Activated T-helper 1 cell treated with anti-CD3 and anti-CD28 coated beads, Interleukin-12 subunit alpha, Interleukin-12 subunit beta, Interleukin-2, Interleukin-4 antibody, amounts not matched to agents 30 ng/mL and 10 ng/mL and 1 ng/mL, durations not matched to agents 14 hours and 24 hours and 36 hours (primary cell): ENCODE measurements at regions not wholly inside any gene's neighbourhood (a gene's known extent, or its start where the extent isn't known, plus 50 kb on each side); places are given as distances from the start of the nearest gene placed in this dataset.
"Not testable (repeated sequence)": the region's sequence is repeated elsewhere in the genome, so short reads cannot be mapped to it uniquely, and the experiment has no call there.

ENCODE experiments used
- DNase-seq: peaks from one replicate; pipeline ENCODE4 v3.0.0; 2021; ENCODE audit warnings: low spot score
- H3K27ac Mint-ChIP-seq: one replicate; pipeline ENCODE4 v1.8.0; 2021; ENCODE audit warnings: mild to moderate bottlenecking, mixed read lengths
- H3K27me3 Mint-ChIP-seq: one replicate; pipeline ENCODE4 v1.8.0; 2022; ENCODE audit warnings: mild to moderate bottlenecking, moderate library complexity, mixed read lengths; ENCODE audit not compliant: insufficient read depth
- H3K36me3 Mint-ChIP-seq: one replicate; pipeline ENCODE4 v1.8.0; 2021; ENCODE audit warnings: low read depth, mixed read lengths
- H3K4me1 Mint-ChIP-seq: one replicate; pipeline ENCODE4 v1.8.0; 2021; ENCODE audit warnings: low read depth, mixed read lengths
- H3K4me3 Mint-ChIP-seq: one replicate; pipeline ENCODE4 v1.8.0; 2021; ENCODE audit warnings: mild to moderate bottlenecking, moderate library complexity, mixed read lengths
- H3K9me3 Mint-ChIP-seq: one replicate; pipeline ENCODE4 v1.8.0; 2021; ENCODE audit warnings: mixed read lengths
- intact Hi-C: fragments of 100-400 bp; cut with micrococcal nuclease; formaldehyde crosslinking; loops from one replicate; pipeline ENCODE4 v1.15.1; 2024

DNA sequence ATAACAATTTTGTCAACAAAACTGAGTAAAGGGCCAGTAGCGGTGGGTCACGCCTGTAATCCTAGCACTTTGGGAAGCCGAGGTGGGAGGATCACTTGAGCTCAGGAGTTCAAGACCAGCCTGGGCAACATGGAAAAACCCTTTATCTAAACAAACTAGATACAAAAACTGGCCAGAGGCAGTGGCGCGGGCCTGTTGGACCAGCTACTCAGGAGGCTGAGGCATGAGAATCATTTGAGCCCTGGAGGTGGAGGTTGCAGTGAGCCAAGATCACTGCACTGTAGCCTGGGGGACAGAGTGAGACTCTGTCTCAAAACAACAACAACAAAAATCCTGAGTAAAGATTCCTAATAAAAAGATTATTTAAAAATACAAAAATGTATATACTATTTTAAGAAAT is 583.1 kb downstream of the KCNJ2 start:
- H3K4me3 Mint-ChIP-seq, intact Hi-C loops, H3K4me1 Mint-ChIP-seq, DNase-seq, H3K36me3 Mint-ChIP-seq, H3K9me3 Mint-ChIP-seq, H3K27ac Mint-ChIP-seq, H3K27me3 Mint-ChIP-seq: not testable (repeated sequence)

DNA sequence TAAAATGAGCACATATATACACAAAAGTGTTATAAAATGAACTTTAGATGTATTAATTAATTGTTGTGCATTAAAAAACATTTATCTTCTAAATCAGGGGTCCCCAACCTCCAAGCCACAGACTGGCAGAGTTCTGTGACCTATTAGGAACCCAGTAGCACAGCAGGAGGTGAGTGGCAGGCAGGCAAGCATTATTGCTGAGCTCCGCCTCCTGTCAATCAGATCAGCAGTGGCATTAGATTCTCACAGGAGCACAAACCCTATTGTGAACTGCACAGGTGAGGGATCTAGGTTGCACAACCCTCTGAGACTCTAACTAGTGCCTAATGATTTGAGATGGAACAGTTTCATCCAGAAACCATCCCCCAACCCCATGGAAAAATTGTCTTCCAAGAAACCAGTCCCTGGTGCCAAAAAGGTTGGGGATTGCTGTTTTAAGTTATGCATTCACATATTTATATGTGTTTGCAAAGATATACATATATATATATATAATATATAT is 583.7 kb downstream of the KCNJ2 start:
- intact Hi-C loops = no loop called here
- no peaks in the 10 kb centered on the region for H3K9me3 Mint-ChIP-seq
- H3K4me1 Mint-ChIP-seq = no peaks in the 10 kb centered on the region

DNA sequence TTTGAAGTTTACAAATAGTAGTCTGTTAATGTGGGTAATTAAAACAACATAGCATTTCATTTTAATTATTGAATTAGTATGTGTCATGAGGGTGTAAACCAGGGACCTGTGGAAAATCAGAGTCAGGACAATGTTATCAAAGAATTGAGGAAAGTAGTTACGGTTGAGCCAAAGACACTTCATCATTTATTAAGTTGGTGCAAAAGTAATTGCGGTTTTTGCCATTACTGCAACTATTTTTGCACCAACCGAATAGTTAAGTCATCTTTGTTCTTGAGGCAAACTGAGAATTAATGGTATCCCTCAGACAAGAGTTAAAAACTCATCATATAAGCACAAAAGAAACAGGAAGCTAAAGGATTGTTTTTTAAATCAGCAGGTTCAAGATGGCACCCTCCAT is 593.7 kb downstream of the KCNJ2 start:
- Mint-ChIP-seq H3K4me3 (no peak overlapping the region), H3K27ac (no peak overlapping the region), H3K27me3 (no peaks in the 10 kb centered on the region), H3K36me3 (no peaks in the 10 kb centered on the region), H3K9me3 (no peaks in the 10 kb centered on the region), H3K4me1 (no peaks in the 10 kb centered on the region)
- intact Hi-C loops = no loop called here
- no peak for DNase-seq

More for the DNA sequence above, 583.7 kb downstream of the KCNJ2 start:
- Mint-ChIP-seq H3K27me3 (no peaks in the 10 kb centered on the region), H3K36me3 (no peaks in the 10 kb centered on the region), H3K27ac (no peak overlapping the region), H3K4me3 (no peak overlapping the region)
- no peak for DNase-seq

DNA sequence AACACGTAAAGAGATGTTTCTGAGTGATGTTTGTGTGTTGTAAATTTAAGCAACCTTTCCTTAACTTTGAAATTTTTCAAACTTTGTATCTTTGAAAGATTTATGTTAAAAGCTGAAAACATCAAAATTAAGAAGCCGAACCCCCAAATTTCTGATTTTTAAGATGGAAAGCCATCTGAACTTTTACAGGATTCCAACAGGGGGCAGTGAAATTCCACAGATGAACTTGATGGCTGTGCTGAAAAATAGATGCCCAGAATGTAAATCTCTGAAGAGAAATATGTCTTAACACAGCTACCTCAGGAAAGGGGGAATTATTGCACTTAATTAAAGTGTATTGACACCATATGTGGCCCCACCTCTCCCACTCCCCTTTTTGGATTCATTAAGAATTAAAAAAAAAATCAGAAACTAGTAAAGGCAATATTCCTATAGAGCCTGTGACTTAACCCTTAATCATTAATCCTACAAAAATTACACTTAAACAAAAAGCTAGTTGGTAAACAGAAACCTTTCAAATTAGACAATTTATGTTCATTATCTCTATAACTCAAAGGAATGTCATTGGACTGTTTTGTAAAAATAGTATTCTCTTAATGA is 597.9 kb downstream of the KCNJ2 start:
- intact Hi-C loops = no loop called here
- H3K4me3 Mint-ChIP-seq = no peak overlapping the region
- DNase-seq = no peak
- no peak overlapping the region for H3K27ac Mint-ChIP-seq
- H3K27me3 Mint-ChIP-seq = no peaks in the 10 kb centered on the region
- no peaks in the 10 kb centered on the region for H3K4me1 Mint-ChIP-seq
- no peaks in the 10 kb centered on the region for H3K9me3 Mint-ChIP-seq
- no peaks in the 10 kb centered on the region for H3K36me3 Mint-ChIP-seq

DNA sequence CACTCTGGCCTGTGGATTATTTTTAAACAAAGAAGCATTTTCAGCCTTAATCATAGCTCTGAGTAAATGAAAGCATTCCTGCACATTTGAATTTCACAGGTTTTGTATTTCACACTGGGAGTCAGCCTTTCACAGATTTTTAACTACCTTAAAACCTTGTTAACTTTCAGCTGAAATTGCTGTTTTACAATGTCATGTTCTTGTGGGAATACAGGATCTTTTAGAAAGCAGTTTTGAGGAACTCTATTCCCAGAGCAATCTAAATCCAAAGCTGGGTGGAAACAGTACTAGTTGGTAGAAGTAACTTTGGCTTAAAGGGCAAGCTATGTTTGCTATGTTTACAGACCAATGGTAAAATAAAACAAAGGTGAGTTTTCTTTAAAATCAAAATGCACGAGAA is 600.6 kb downstream of the KCNJ2 start:
- H3K27ac Mint-ChIP-seq = no peak overlapping the region
- no peaks in the 10 kb centered on the region for H3K4me1 Mint-ChIP-seq
- no peaks in the 10 kb centered on the region for H3K9me3 Mint-ChIP-seq
- DNase-seq = no peak
- no peaks in the 10 kb centered on the region for H3K27me3 Mint-ChIP-seq
- intact Hi-C loops = no loop called here
- H3K36me3 Mint-ChIP-seq = no peaks in the 10 kb centered on the region
- H3K4me3 Mint-ChIP-seq = no peak overlapping the region

DNA sequence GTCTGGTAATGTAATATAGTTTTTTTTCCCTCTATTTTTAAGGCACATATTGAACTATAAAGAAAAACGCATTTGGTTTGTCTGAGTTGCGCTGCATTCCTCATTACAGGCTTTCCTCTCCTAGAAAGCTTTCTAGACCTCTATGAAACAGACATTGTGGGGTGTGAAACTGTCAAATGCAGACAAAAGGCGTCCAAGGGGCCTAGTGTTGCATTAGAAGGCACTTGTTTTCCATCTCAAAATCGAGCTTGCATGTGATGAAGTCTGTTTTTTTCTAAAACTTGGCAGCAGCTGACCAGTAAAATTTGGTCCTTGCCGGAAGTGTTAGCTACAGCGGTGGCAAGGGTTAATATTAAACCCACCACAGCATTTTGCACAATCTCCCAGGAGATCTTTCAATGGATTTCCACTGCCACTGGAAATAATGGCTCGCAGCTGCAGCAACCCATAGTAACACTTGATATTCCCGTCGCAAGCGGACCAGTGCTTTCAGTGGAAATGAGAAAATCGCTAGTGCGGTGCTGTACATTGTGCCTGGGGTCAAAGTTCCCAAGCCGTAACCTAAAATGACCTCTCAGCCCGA is 602.6 kb downstream of the KCNJ2 start:
- Mint-ChIP-seq H3K27me3 (no peaks in the 10 kb centered on the region), H3K4me1 (no peaks in the 10 kb centered on the region), H3K4me3 (no peak overlapping the region), H3K36me3 (no peaks in the 10 kb centered on the region), H3K27ac (no peak overlapping the region), H3K9me3 (no peaks in the 10 kb centered on the region)
- intact Hi-C loops = no loop called here
- DNase-seq = no peak

DNA sequence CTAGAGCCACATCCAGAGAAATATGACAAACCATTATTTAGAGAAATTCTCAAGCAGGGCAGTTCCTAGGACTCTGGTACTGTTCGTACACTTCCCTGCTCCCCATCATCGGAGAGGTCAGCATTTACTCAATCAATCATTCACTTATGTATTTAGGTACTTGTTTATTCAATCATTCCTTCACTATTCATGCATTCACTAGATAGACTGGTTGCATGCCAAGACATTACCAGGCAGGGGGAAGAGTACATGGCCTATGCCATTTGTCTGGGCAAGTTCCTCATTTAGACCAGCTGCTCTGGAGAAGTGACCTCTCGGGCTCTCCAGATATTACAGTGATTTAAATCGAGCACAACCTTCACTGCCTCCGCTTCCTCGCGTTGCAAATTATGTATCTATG is 603.4 kb downstream of the KCNJ2 start:
- H3K4me3 Mint-ChIP-seq = no peak overlapping the region
- no peaks in the 10 kb centered on the region for H3K36me3 Mint-ChIP-seq

DNA sequence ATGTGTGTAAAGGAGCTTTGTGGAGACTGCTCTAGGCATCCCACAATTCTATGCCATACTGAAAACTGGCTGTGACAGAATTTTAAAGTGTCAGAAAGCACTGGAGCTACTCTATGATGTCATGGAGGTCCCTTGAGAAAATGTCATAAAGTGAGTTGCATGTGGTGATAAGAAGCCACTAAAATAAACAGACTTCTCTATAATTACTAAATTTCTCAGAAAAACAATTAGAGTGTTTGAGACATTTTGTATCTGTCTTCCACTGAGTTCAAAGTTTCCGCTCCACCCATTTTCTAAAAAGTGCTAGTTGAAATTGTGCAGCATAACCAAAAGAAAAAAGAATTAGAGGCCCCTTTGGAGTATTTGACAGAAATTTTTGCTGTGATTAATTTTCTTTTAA is 603.9 kb downstream of the KCNJ2 start:
- Mint-ChIP-seq H3K27ac (no peak overlapping the region), H3K27me3 (no peaks in the 10 kb centered on the region), H3K36me3 (no peaks in the 10 kb centered on the region), H3K4me3 (no peak overlapping the region), H3K4me1 (no peaks in the 10 kb centered on the region), H3K9me3 (no peaks in the 10 kb centered on the region)
- DNase-seq = no peak
- intact Hi-C loops = no loop called here

More for the DNA sequence above, 603.4 kb downstream of the KCNJ2 start:
- Mint-ChIP-seq H3K27me3 (no peaks in the 10 kb centered on the region), H3K27ac (no peak overlapping the region), H3K4me1 (no peaks in the 10 kb centered on the region), H3K9me3 (no peaks in the 10 kb centered on the region)
- no peak for DNase-seq
- intact Hi-C loops = no loop called here

DNA sequence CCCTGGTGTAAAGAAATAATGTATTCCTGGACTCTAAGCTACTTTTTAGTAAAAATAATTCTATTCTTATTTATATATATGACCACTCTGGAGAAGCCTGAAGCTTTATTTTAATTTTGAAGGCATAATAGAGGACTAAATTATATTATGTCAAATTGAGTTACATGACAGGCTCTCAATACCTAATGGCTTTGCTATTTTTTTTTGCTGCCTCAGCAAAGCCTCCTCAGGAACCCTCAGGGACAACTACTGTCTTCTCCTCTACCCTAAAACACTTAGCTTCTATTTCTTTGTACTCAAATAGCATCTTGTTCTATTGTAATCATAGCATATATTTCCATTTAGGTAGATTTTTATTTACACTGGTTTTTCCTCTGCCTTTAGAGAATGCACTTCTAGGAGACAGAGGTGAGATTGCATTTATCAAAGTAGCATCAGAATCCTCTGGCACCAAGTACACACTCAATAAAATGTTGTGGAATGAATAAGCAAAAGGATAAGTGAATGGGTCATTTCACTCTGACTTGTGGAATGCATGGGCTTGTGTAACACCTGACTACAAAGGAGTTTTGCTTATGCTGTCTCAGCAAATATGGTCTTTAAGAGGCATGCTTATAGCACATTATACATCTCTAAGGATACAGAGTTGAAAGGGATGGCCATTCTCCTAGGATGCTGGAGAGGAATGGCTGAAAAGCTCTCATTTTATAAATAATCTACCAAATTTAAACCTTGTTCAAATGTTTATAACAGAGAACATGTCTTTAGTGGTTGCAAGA is 605.2 kb downstream of the KCNJ2 start:
- DNase-seq = no peak
- no peaks in the 10 kb centered on the region for H3K27me3 Mint-ChIP-seq
- no peaks in the 10 kb centered on the region for H3K9me3 Mint-ChIP-seq
- intact Hi-C loops = no loop called here
- no peaks in the 10 kb centered on the region for H3K36me3 Mint-ChIP-seq
- no peak overlapping the region for H3K27ac Mint-ChIP-seq
- no peak overlapping the region for H3K4me3 Mint-ChIP-seq
- H3K4me1 Mint-ChIP-seq = no peaks in the 10 kb centered on the region

DNA sequence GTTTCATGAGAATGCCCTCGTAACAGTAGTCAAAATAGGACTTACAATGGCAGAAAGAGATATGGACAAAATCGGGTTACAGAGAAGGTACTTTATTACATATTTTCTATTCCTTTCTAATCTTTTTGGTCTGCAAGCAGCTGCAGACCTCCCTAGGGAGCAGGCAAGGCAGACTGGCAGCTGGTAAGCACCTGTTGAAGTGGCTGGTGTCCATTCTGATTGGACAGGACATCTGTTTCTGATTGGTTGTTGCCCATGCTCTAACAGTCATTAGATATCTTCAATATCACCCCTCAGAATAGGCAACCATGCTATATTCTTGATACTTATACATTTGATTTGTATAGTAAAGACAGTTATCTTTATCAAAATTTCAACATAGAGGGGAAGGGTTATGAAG is 606.3 kb downstream of the KCNJ2 start:
- H3K27ac Mint-ChIP-seq = no peak overlapping the region
- H3K4me1 Mint-ChIP-seq = no peaks in the 10 kb centered on the region
- no peaks in the 10 kb centered on the region for H3K27me3 Mint-ChIP-seq
- H3K9me3 Mint-ChIP-seq = no peaks in the 10 kb centered on the region
- intact Hi-C loops = no loop called here
- DNase-seq = no peak
- no peak overlapping the region for H3K4me3 Mint-ChIP-seq
- H3K36me3 Mint-ChIP-seq = no peaks in the 10 kb centered on the region

DNA sequence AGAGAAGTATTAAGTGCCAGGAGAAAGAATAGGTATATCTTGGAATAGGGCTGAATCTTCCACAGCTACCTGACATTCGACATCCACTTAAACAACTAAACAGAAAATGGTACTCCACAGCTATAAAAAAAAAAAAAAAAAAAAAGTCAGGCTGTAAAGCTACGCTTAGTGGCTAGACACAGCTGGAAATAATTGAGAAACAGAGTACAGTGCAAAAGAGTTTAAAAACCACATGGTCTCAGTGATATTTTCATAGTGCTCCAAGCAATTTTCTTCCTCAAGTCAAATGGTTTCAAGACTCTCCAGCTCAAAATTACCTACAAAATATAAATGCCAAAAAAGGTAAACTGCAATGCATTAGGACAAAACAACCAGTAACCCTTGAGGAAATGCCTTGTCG is 607.1 kb downstream of the KCNJ2 start:
- intact Hi-C loops = no loop called here

DNA sequence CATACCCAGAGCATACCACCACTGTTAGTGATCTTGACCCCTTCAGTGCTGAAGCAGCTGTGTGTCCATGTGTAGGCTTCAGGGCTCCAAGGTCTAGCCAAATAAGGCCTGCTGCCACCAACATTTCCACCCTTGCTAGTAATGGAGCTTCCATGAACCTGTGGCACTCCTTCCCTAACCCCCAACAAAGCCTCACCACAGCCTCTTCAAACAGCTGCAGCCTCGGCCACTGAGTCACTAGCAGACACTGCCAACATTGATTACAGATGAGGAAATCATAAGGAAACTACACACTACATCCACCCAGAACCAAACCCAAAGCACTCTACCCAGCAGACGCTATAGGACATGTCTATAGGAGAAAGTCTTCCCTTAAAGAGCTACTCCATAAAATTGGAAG is 610.7 kb downstream of the KCNJ2 start:
- H3K4me3 Mint-ChIP-seq = no peak overlapping the region
- H3K27me3 Mint-ChIP-seq = no peaks in the 10 kb centered on the region
- no peak for DNase-seq
- intact Hi-C loops = no loop called here
- no peak overlapping the region for H3K27ac Mint-ChIP-seq
- no peaks in the 10 kb centered on the region for H3K4me1 Mint-ChIP-seq
- no peaks in the 10 kb centered on the region for H3K36me3 Mint-ChIP-seq
- no peaks in the 10 kb centered on the region for H3K9me3 Mint-ChIP-seq

More for the DNA sequence above, 607.1 kb downstream of the KCNJ2 start:
- Mint-ChIP-seq H3K4me3 (no peak overlapping the region), H3K27ac (no peak overlapping the region), H3K36me3 (no peaks in the 10 kb centered on the region), H3K9me3 (no peaks in the 10 kb centered on the region), H3K27me3 (no peaks in the 10 kb centered on the region), H3K4me1 (no peaks in the 10 kb centered on the region)
- no peak for DNase-seq

DNA sequence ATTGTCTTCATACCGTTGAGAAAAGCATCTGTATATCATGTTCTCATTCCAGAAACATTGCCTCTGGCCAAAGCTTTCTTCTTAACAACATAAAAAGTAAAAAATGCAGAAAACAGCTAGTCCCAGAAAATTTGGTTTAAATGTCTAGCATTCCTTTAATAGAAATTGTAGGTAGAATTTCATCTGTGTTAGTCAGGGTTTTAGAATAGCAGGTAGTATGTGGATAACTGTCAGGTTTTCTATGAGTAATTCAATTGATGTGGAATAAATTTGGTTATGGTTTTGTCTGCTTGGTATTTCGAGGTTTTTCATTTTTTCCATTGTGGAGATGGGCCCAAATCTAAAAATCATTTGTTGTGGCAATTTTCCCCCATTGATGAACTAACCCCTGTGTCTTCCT is 616.7 kb downstream of the KCNJ2 start:
- Mint-ChIP-seq H3K4me3 (no peak overlapping the region), H3K27me3 (no peaks in the 10 kb centered on the region), H3K36me3 (no peaks in the 10 kb centered on the region), H3K9me3 (no peaks in the 10 kb centered on the region), H3K4me1 (no peaks in the 10 kb centered on the region), H3K27ac (no peak overlapping the region)
- intact Hi-C loops = no loop called here
- DNase-seq = no peak
